Prostate gland (tissue), 2 donors: ENCODE measurements at regions not wholly inside any gene's neighbourhood (a gene's known extent, or its start where the extent isn't known, plus 50 kb on each side); places are given as distances from the start of the nearest gene placed in this dataset.

Experiments
- DNase-seq: peaks from one replicate; pipeline ENCODE4 v3.0.0-alpha.2; 2019; ENCODE audit warnings: low spot score
- H3K27ac ChIP-seq, 2 donors: fragments of 200-600 bp; sonication (generic); 2 replicates each; pipeline ENCODE4 v1.5.1; 2017 to 2019
- H3K27me3 ChIP-seq: fragments of 200-600 bp; sonication (generic); replicated peaks from 2 replicates; pipeline ENCODE4 v1.5.1; 2019; ENCODE audit not compliant: insufficient read depth
- H3K36me3 ChIP-seq, 2 donors: fragments of 200-600 bp; sonication (generic); 1 replicate in 1 of 2; 2 replicates in 1 of 2; pipeline versions ENCODE4 v1.5.1 to v1.8.1; 2017 to 2019
- H3K4me1 ChIP-seq: fragments of 200-600 bp; sonication (generic); replicated peaks from 2 replicates; pipeline ENCODE4 v1.5.1; 2019
- H3K4me3 ChIP-seq, 2 donors: fragments of 200-600 bp; sonication (generic); 2 replicates each; pipeline ENCODE4 v1.5.1; 2017 to 2019
- H3K9me3 ChIP-seq: fragments of 200-600 bp; sonication (generic); 2 replicates; pipeline ENCODE4 v1.5.1; 2017
- POLR2A ChIP-seq: fragments of 450-650 bp; IDR thresholded peaks from one replicate; pipeline ENCODE4 v1.6.1; 2016; ENCODE audit warnings: antibody characterized with exemption, mild to moderate bottlenecking
- POLR2AphosphoS5 ChIP-seq: sonication (generic); formaldehyde crosslinking; IDR thresholded peaks from one replicate; pipeline ENCODE4 v1.6.1; 2017; ENCODE audit warnings: antibody characterized with exemption
- WGBS: methylation state at CpG from one replicate; pipeline ENCODE4 v1.1.5; 2018; 5-methylcytosine and 5-hydroxymethylcytosine counted together
- intact Hi-C: fragments of 100-400 bp; cut with DNase I; formaldehyde crosslinking; loops from one replicate; pipeline ENCODE4 v1.14.2; 2022
- TF ChIP-seq, protein P1 (sequence below), 4 experiments: fragments of 200-600 bp in 2 of 4; fragments of 450-650 bp in 2 of 4; sonication (generic) in 2 of 4; IDR thresholded peaks; 1 replicate in 3 of 4; 2 replicates in 1 of 4; pipeline ENCODE4 v1.5.1; 2016 to 2019; ENCODE audit warnings: antibody characterized with exemption in 4 of 4, mild to moderate bottlenecking in 2 of 4, moderate library complexity in 2 of 4

DNA sequence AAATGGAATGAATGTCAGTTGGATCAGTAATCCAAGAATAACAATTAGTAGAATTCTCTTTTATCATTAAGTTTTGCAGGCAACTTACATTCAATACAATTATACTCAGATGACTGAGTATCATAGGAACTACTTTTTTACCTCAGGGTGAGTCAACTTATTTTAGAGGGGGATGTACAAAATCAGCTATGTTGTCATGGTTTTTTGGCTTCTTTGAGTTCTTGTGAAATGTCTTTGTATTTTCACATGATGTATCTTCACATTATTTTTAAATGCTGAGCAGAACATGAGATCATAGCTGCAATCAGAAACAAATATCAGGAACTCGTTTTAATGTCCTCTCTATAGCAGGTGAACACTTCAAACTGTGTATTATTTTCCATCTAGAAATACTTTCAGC, 65.3 kb upstream of the PTPRR start:
- Histone ChIP-seq H3K4me3 (no peak overlapping the region), H3K36me3 (no peaks in the 10 kb centered on the region), H3K9me3 (no peaks in the 10 kb centered on the region), H3K4me1 (no peaks in the 10 kb centered on the region), H3K27ac (no peak overlapping the region), H3K27me3 (no peaks in the 10 kb centered on the region)
- TF ChIP-seq, protein P1, sequence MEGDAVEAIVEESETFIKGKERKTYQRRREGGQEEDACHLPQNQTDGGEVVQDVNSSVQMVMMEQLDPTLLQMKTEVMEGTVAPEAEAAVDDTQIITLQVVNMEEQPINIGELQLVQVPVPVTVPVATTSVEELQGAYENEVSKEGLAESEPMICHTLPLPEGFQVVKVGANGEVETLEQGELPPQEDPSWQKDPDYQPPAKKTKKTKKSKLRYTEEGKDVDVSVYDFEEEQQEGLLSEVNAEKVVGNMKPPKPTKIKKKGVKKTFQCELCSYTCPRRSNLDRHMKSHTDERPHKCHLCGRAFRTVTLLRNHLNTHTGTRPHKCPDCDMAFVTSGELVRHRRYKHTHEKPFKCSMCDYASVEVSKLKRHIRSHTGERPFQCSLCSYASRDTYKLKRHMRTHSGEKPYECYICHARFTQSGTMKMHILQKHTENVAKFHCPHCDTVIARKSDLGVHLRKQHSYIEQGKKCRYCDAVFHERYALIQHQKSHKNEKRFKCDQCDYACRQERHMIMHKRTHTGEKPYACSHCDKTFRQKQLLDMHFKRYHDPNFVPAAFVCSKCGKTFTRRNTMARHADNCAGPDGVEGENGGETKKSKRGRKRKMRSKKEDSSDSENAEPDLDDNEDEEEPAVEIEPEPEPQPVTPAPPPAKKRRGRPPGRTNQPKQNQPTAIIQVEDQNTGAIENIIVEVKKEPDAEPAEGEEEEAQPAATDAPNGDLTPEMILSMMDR (IDR thresholded peaks at IDR 0.05), result no peak
- TF ChIP-seq POLR2AphosphoS5, result no peak
- WGBS, result 67% methylated on average over 1 of the region's 1 CpG
- DNase-seq, result no peak
- intact Hi-C loops, result no loop called here

DNA sequence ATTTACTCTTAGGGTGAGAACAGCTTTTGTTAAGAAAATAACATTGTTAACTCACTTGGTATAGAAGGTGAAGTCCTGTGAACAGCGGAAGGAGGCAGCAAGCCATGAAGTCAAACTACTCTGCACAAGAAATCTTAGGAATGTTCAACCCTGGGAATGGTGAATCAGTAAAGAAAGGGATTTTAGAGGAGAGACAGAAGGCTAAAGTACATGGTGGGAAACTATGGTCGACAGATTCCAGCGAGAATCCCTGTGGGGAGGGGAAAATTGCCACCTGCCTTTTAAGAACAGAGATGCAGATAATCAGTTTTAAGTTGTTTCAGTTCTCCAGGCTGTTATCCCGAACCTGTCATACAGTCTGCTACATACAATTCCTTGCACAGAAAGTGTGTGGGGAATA, 63.2 kb upstream of the PTPRR start:
- TF ChIP-seq, protein P1 (IDR thresholded peaks at IDR 0.05), result no peak
- TF ChIP-seq POLR2A (no peak), POLR2AphosphoS5 (no peak)
- H3K27me3 ChIP-seq, result no peaks in the 10 kb centered on the region
- no peaks in the 10 kb centered on the region for H3K4me1 ChIP-seq
- no peak overlapping the region for H3K27ac ChIP-seq
- intact Hi-C loops, result no loop called here
- no peak for DNase-seq
- WGBS, result 63% methylated on average over 4 of the region's 4 CpGs
- no peak overlapping the region for H3K4me3 ChIP-seq
- H3K36me3 ChIP-seq, result no peaks in the 10 kb centered on the region
- no peaks in the 10 kb centered on the region for H3K9me3 ChIP-seq

GRCh38 chr12:70982991-70983390, 62.5 kb upstream of the PTPRR start:
- Histone ChIP-seq H3K4me3 (no peak overlapping the region), H3K9me3 (no peaks in the 10 kb centered on the region), H3K27me3 (no peaks in the 10 kb centered on the region), H3K4me1 (no peaks in the 10 kb centered on the region), H3K27ac (no peak overlapping the region), H3K36me3 (no peaks in the 10 kb centered on the region)
- WGBS, result 48% methylated on average over 2 of the region's 2 CpGs
- no peak for DNase-seq
- intact Hi-C loops, result no loop called here
- TF ChIP-seq POLR2A (no peak), POLR2AphosphoS5 (no peak)
- TF ChIP-seq, protein P1 (IDR thresholded peaks at IDR 0.05), result no peak

DNA sequence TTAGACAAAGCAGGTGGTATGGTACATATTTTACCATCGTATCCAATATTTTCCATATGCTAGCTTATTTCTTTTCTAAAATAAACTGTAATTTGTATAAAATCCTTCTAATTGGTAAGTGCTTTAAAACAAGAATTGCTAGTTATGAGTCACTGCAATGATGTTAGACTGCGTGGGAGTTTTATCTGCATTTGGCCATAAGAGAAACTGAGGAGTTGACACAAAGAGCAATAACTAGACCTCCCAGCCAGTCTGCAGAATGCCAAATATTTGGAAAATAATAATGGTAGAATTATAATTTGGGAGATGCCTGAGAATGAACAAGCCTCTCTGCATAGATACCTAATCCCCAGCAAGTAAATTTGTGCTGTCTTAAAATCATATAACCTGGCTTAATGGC, 61.7 kb upstream of the PTPRR start:
- no peaks in the 10 kb centered on the region for H3K4me1 ChIP-seq
- TF ChIP-seq, protein P1 (IDR thresholded peaks at IDR 0.05), result no peak
- no peak for TF ChIP-seq POLR2A
- TF ChIP-seq POLR2AphosphoS5, result no peak
- no peak overlapping the region for H3K27ac ChIP-seq
- H3K36me3 ChIP-seq, result no peaks in the 10 kb centered on the region
- H3K27me3 ChIP-seq, result no peaks in the 10 kb centered on the region
- H3K9me3 ChIP-seq, result no peaks in the 10 kb centered on the region
- 60% methylated on average over 2 of the region's 2 CpGs for WGBS
- intact Hi-C loops, result no loop called here
- DNase-seq, result no peak
- H3K4me3 ChIP-seq, result no peak overlapping the region

DNA sequence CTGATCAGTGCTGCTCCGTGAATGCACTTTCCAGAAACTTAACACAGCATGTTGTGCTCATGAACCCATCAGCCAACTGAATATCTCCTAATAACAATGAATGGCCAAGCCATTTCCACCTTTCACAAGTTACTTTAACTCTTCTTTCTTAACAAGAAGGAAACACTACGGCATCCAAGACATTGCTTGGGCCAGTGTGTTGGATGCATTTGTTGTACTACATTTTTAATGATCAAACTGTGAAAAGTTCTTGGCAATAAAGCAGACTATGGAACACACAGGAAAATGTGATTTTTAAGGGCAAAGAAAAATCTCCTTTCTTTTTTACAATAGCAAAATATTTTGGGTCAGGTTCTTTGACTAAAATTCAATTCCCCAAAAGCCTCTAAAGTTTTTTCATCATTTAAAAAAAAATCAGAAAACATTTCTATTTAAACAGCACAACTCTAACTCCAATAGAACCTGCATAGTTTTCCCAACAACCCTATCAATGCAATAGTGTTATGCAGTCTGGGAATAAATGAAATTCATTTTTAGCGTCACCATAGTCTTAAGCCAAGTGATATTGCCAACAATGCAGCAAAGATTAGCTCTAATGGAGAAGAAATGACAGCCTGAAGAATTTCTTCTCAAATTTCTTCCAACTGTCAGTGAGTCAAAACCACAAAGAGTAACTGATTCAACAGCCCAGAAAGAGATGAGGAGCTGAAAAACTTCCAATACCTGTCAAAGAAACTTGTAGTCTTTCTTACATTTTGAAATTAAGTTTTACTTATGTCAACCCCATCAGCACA, 50.7 kb upstream of the PTPRR start:
- intact Hi-C loops, result no loop called here
- H3K4me1 ChIP-seq, result no peaks in the 10 kb centered on the region
- 70% methylated on average over 3 of the region's 3 CpGs for WGBS
- no peaks in the 10 kb centered on the region for H3K36me3 ChIP-seq
- H3K4me3 ChIP-seq, result no peak overlapping the region
- H3K27me3 ChIP-seq, result no peaks in the 10 kb centered on the region
- TF ChIP-seq POLR2A (no peak), POLR2AphosphoS5 (no peak)
- TF ChIP-seq, protein P1 (IDR thresholded peaks at IDR 0.05), result no peak
- no peak for DNase-seq
- no peak overlapping the region for H3K27ac ChIP-seq
- no peaks in the 10 kb centered on the region for H3K9me3 ChIP-seq
